GM19395 (cell line): ENCODE measurements at regions not wholly inside any gene's neighbourhood (a gene's known extent, or its start where the extent isn't known, plus 50 kb on each side); places are given as distances from the start of the nearest gene placed in this dataset.
"Not testable (repeated sequence)": the region's sequence is repeated elsewhere in the genome, so short reads cannot be mapped to it uniquely, and the experiment has no call there.

Experiments
- ATAC-seq: cut with Tn5 transposase; IDR thresholded peaks from one replicate; pipeline ENCODE4 v1.9.1; 2021; ENCODE audit warnings: mild to moderate bottlenecking, moderate library complexity; ENCODE audit not compliant: unreplicated experiment

DNA sequence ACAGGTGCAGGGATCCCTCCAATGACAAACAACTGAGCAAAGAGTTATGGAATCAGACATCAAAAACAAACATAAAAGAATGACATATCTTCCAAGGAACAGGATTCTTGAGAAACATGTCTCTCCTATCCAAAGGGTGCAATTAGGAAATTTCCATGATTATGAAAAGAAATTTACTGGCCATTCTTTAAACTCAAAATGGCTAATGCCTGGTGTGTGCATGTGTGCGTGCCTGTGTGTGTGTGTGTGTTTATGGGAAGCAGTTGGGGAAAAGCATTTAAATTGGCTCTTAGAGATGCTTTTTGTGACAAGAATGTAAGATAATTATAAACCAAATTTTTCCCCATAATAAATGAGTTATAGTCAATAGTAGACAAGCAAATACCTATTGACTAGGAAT lies 320.5 kb upstream of the THBS1 start:
- ATAC-seq = no peak

DNA sequence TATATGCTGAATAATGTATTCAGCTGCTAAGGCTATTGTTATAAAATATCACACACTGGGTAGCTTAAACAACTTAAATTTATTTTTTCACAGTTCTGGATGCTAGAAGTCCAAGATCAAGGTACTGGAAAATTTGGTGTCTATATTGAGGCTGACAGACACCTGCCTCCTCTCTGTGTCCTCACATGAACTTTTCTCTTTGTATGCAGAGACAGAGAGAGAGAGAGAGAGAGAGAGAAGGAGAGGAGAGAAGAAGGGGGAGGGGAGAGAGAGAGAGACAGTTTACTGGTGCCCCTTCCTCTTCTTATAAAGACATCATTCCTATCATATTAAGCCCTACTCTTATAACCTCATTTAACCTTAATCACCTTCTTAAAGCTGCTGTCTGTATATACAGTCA lies 320.1 kb upstream of the THBS1 start:
- ATAC-seq = no peak

DNA sequence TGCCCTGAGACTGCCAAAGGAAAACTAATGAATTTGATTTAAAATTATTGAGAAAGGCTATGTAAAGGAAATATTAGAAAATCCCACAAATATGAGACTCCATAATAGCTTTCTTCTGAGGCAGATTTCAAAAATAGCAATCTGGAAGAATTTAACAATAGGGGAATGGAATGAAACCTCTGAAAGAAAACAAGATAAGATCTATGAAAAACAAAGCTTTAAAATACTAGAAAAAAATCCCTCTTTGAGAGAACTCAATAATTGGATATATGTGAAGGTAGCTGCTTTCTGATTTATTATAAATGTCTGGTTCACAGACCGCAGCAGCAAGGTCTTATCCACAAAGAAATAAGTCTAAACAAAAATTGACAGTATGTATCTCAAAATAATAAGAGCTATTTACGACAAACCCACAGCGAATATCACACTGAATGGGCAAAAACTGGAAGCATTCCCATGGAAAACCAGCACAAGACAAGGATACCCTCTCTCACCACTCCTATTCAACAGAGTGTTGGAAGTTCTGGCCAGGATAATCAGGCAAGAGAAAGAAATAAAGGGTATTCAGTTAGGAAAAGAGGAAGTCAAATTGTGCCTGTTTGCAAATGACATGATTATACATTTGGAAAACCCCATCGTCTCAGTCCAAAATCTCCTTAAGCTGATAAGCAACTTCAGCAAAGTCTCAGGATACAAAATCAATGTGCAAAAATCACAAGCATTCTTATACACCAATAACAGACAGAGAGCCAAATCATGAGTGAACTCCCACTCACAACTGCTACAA lies 319.3 kb upstream of the THBS1 start:
- ATAC-seq = not testable (repeated sequence)

DNA sequence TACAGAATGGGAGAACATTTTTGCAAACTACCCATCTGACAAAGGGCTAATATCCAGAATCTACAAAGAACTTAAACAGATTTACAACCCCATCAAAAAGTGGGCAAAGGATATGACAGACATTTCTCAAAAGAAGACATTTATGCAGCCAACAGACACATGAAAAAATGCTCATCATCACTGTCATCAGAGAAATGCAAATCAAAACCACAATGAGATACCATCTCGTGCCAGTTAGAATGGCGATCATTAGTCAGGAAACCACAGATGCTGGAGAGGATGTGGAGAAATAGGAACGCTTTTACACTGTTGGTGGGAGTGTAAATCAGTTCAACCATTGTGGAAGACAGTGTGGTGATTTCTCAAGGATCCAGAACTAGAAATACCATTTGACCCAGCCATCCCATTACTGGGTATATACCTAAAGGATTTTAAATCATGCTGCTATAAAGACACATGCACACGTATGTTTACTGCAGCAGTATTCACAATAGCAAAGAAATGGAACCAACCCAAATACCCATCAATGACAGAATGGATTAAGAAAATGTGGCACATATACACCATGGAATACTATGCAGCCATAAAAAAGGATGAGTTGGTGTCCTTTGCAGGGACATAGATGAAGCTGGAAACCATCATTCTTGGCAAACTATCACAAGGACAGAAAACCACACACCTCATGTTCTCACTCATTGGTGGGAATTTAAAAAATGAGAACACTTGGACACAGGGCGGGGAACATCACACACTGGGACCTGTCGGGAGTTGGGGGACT lies 317.7 kb upstream of the THBS1 start:
- ATAC-seq = not testable (repeated sequence)

DNA sequence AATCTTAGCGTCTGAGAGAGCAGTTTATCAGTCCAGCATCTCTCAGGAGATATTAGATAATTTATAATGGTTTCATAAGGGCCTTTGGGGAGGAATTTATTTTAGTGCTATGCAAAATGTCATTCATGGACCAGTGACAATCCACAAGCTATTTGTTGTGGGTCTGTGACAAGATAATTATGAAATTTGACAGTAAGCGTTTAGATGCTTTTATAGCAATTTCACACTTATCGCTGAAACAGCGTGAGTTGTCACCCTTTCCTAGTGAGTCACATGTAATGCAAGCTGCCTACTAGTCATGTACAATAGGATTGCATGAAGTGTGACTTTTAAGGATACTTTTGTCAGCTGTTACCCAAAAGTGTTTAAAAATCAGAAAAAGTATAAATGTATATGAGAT lies 315.6 kb upstream of the THBS1 start:
- no peak for ATAC-seq

DNA sequence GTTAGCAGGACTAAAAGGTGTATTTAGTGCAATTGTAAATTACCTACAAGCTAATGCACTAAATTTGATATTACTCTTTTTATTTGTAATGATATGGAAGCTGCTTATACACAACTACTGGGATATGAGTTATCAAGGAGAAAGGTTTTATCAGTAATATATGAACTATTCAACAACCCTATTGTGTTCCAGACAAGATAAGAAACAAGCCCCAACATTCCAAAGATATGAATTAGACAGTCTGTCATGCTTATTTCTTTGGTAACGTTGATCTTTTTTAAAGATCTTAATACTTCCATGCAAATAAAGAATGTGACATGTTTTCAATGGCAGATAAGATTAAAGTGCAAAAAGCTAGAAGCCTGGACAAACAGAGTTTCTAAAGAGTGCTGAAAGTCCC lies 314.0 kb upstream of the THBS1 start:
- no peak for ATAC-seq

DNA sequence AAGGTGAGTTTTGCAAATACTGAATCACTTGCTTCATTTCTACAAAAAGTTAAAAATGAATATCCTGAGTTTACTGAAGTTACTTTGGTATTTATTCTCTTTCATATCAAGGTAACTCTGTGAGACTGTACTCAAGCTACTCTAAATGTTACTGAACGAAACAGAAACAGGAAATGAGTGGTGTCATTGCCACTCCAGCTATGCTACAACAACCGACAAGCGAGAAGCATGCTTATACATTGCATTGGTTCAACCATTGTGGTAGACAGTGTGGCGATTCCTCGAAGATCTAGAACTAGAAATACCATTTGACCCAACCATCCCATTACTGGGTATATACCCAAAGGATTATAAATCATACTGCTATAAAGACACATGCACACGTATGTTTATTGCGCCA lies 313.2 kb upstream of the THBS1 start:
- no peak for ATAC-seq

DNA sequence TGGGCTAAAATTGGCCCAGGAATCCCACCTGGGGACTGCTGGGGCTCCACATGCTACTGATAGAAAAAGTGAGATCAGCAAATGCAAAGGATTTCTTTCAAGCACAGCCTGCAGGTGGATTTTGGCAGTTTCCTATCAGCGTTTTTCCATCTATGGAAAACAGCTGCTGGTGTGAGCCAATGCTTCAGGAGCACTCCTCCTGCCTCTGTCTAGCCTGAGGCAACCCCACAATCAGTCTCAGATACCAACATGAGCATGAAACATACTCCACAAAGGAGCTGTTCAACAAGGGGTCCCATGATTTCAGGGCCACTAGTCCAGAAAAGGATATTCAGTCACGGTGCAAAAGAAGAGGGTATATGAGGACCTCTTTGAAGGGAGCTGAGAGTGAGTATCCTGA lies 311.5 kb upstream of the THBS1 start:
- no peak for ATAC-seq

DNA sequence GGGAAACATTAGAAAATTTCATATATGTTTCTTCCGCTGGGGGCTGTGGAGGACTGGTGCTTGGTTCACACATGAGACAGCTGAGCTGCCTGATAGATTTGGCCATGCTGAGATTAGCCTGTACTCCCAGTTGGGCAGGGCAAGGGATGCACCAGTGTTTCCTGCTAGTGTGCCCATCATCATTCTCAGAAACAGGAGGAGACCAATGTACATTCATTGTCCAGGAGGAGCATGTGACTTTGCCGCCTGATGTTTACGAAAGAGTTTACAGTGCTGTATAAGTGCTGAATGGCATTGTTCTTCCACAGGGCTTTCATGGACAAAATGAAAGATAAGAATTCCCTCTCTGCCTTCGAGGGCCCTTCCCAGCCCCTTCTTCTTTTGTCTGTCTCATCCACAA lies 311.1 kb upstream of the THBS1 start:
- no peak for ATAC-seq

DNA sequence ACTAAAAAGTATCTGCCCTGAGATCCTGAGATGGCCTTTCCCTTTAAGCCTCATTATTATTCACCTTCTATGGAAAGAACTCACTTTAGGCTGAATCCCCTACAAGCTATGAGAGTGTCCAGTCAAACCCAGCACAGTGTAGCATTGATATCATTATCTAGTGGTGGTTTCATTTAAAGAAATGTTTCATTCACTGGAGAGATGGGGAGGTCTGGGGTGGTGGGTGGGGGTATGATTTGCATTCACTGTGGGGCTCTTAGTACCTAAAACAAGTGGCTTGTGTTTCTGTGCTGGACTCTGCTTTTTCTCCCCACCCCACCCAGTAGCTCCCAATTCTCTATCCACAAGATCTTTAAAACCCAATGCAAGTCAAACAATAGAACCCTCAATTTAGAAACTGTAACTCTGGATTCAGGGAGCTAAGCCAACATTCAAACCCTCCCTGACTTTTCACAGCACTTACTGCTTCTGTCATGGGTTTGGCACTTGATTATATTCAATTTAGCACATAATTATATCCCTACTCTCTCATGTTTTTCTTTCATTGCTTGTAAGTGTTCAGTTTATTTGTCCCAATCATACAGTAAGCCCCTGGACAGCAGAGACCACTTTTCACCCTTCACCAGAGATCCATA lies 310.5 kb upstream of the THBS1 start:
- no peak for ATAC-seq

DNA sequence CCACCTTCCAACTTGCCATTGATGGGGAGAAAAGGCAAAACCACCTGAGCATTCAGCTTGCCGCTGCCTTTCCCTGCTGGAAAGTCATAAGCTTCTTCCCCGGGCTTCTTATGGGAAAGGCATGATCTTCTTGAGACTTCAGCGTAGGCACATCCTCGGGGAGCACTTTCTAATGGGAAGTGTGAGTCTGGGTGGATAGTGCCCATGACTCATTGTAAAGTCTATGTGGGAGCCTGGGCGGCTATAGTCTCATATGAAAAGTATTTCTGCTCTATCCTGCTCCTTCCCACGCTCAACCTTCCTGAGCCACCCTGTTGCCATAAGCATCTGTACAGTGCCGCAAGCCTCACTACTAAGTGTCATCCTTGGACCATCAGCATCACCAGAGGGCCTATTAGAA lies 309.9 kb upstream of the THBS1 start:
- ATAC-seq = no peak

DNA sequence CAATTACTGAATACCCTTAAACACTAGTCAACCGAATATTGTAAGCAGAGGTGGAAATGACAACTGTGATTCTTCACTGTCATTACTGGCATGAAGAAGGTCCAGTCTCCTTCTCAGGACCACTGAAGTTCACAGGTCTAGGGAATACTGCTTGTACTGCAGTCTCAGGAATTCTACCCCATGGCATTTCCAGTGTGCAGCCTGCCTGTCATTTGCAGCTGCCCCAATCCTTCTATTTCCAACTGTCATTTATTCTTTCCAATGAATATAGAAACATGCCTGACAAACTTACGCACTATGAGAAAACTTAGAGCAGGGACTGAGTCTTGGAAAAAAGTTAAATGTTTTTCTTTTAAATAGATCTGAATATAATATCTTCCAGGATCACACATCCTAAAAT lies 308.0 kb upstream of the THBS1 start:
- no peak for ATAC-seq

DNA sequence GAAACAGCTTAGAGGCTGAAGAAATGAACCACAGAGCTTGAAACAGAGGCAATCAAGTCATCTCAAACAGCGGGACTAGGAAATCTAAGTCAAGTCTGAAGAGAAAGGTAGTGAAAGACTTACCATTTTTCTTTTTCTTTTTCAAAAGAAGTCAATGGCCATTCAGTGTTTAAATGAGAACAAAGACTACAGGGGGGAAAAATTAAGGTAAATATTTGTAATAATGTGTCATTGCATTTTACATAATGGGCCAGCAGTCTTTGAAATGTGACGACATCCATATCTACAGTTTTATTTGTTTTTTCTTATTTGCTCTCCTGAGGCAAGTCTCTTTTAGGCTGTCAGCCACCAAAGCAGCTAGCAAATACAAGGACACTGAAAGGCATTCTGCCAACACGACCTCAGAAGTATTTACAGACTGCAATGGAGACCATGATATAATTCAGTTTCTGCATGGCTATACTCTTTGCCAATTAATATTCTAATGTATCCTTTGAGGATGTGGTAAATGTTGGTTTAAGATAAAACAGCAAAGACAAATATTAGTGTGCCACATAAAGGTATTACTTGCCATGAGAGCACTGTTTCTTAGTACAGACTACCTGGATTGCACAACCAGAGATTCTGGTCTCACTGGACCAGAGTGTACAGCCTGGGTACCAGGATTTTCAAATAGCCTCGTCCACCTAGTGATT lies 307.0 kb upstream of the THBS1 start:
- no peak for ATAC-seq

DNA sequence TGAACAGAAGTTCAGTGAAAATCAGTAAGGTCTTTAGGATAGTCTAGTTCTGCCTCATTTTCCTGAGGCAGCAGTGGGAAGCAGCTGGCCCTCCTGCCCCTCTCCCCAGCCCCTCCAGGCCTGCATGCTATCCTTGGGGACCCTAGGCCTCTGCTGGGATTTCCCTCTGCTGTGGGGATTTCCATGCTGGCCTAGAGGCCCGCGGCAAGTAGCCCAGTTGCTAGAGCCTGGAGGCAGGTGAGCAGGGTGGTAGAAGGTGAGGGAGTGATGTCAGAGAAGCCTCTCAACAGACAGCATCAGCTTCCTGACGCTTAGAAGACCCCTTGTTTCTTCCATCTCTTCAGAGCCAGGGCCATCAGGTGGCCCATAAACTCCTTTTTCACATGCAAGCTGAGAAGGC lies 305.8 kb upstream of the THBS1 start:
- no peak for ATAC-seq

DNA sequence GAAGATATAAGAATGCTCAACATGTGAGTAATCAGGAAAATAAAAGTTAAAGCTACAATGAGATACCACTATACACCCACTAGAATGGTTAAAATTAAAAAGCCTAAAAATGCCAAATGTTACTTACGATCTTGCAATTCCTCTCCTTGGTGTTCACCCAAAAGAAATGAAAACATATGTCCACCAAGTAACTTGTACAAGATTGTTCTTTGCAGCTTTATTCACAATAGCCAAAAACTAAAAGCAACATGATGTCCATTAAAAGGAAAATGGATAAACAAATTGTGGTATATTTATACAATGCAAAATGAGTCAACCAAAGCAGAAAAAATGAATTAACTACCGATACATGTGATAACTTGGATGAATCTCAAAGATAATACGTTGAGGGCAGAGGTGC lies 301.6 kb upstream of the THBS1 start:
- no peak for ATAC-seq

DNA sequence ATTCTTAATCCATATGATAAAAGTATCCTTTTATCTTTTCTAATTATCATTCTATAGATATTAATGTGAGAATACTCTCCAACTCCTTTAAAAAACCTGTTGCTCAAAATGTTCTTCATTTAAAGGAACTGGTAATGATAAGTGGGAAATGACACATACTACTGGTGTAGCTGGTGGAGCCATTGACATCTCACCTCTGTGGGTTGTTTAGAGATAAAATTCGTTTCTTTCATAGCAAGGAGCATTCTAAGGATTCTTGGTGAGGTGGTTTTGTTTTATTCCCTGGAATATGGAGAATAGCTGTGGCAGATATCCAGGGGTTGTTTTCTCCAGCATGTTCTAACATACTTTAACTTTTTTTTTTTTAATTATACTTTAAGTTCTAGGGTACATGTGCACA lies 299.8 kb upstream of the THBS1 start:
- no peak for ATAC-seq

DNA sequence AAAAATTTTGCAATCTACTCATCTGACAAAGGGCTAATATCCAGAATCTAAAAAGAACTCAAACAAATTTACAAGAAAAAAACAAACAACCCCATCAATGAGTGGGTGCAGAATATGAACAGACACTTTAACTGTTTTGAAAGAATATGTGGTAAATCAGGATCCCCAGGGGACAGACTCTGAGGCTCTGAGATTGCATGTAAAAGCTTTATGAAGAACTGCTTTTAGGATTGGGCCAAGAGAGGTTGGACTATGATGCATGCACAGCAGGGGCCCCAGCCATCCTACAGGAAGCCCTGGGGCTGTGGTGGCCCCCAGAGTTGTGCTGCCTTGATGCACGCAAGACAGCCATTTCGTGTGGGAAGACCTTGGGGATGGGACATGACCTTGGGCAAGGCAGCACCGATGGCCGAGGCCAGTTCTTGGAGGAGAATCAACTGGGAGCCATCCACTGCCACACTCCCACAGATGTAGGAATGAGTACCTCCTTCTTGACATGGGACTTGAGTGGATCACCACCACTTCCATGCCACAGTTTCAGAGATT lies 298.1 kb upstream of the THBS1 start:
- no peak for ATAC-seq

DNA sequence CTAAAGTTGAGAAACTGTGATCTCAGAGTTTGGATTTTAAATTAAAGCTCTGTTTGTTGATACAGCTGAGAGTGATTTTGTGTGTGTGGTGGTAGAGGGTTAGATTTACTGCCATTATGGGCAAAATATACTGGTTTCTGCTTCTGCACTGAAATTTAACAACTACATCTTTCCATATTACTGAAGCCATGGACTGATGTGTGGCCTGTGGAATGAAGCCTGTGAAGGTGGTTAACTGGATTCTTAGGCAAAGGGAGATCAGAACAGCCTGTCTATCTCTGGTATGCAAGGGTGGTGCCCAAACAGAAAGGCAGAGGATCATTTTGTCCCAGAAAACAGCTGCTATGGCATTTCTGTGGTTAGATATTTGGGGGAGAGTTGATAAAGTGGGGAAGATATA lies 297.3 kb upstream of the THBS1 start:
- no peak for ATAC-seq

DNA sequence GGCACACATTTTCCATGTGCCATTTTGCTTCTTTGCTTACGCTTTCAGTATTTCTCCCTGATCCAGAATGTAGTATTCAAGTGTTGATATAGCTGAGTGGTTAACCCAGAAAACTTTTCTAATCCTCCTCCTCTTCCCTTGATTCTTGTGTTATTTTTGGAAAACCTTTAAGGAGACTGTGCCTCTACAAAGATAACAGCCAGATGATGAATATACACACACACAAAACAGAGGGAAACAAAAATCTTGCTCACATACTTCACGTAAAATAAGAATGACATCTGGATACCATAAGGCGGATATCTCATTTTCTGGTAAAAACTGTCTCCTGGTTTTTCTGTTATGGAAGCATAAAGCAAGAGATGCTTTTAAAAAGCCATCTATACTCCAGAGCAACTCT lies 295.8 kb upstream of the THBS1 start:
- ATAC-seq = no peak

DNA sequence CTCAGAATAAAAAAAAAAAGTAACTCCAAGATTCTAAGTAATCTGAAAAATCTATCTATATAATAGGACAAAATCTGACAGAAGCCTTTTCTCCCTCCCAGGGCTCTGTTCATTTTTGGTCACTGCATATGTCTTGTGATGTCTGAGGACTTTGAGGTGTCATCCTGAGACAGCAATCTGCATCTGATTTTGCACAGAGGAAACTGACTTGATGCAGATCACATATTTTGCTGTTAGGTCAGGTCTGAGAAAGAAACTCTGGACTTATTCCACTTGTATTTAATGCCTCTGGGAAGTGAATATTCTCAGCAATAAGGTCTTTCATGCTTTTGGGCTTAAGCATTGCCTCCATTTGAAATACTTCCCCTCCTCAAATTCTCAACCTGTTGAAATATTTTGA lies 295.2 kb upstream of the THBS1 start:
- ATAC-seq = no peak

DNA sequence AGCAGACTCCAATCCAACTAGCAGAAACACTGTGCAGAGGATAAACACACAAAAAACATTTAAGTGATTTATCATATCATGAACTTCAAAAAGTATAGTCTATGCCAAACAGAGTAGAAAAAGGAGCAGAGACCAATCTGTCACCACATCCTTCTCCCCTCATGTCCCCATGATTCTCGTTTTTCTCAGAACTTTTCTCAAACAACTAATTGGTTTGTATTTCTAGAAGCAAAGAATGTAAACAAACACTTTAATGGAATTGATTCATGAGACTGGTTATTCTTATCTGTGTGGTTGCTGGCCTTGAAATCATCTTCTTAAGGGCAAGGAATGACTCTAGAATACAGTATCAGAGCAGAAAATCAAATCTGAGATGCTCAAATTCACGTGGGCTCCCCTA lies 294.2 kb upstream of the THBS1 start:
- no peak for ATAC-seq
